SK-N-SH (cell line): ENCODE measurements at regions not wholly inside any gene's neighbourhood (a gene's known extent, or its start where the extent isn't known, plus 50 kb on each side); places are given as distances from the start of the nearest gene placed in this dataset.

Experiments used
- CTCF ChIA-PET: fragments of 300-600, 350-600 bp; formaldehyde crosslinking; extraction: SDS; loops from one replicate; lab custom pipeline; 2021; lab: Yijun Ruan, JAX
- POLR2A ChIA-PET: fragments of 350-600 bp; sonication (Branson Sonifier 250); formaldehyde crosslinking; extraction: SDS; loops from one replicate; lab custom pipeline; 2020; ENCODE audit warnings: antibody characterized with exemption, inconsistent platforms; lab: Yijun Ruan, JAX
- DNase-seq: peaks from one replicate; pipeline ENCODE4 v3.0.0; 2012
- H2AFZ ChIP-seq: fragments of 200-600 bp; sonication (generic); 2 replicates; pipeline ENCODE4 v1.8.1; 2016; ENCODE audit warnings: antibody characterized with exemption, mild to moderate bottlenecking, low read depth
- H3F3A ChIP-seq: fragments of 200-600 bp; sonication (generic); replicated peaks from 2 replicates; pipeline ENCODE3; 2016; ENCODE audit warnings: antibody characterized with exemption, mild to moderate bottlenecking; ENCODE audit not compliant: insufficient read depth
- H3K27ac ChIP-seq, 2 experiments: fragments of 200-500 bp in 1 of 2; fragments of 200-600 bp in 1 of 2; sonication (Bioruptor generic) in 1 of 2; sonication (generic), shearing (Covaris generic) in 1 of 2; 2 replicates each; pipeline versions ENCODE4 v1.5.1 to v1.6.1; 2014 to 2016; ENCODE audit warnings: low read depth in 2 of 2, inconsistent platforms in 1 of 2, low read length in 1 of 2, mild to moderate bottlenecking in 1 of 2, mixed read lengths in 1 of 2
- H3K27me3 ChIP-seq: fragments of 200-600 bp; sonication (generic), shearing (Covaris generic); 2 replicates; pipeline ENCODE4 v1.6.1; 2016; ENCODE audit warnings: mixed run types; ENCODE audit not compliant: insufficient read depth
- H3K36me3 ChIP-seq, 2 experiments: fragments of 200-500 bp in 1 of 2; fragments of 200-600 bp in 1 of 2; sonication (Bioruptor generic) in 1 of 2; sonication (generic) in 1 of 2; replicated peaks in 1 of 2; 2 replicates each; pipeline versions ENCODE3 to v1.5.1; 2014 to 2016; ENCODE audit warnings: low read length in 1 of 2, mild to moderate bottlenecking in 1 of 2; ENCODE audit not compliant: insufficient read depth in 2 of 2, control insufficient read depth in 1 of 2
- H3K4me1 ChIP-seq, 2 experiments: fragments of 200-500 bp in 1 of 2; fragments of 200-600 bp in 1 of 2; sonication (Bioruptor generic) in 1 of 2; sonication (generic), shearing (Covaris generic) in 1 of 2; 2 replicates each; pipeline versions ENCODE4 v1.5.1 to v1.6.1; 2014 to 2016; ENCODE audit warnings: low read depth in 1 of 2, low read length in 1 of 2, mixed run types in 1 of 2; ENCODE audit not compliant: insufficient read depth in 2 of 2, control insufficient read depth in 1 of 2
- H3K4me2 ChIP-seq: fragments of 200-600 bp; sonication (generic), shearing (Covaris generic); 2 replicates; pipeline ENCODE4 v1.6.1; 2017; ENCODE audit warnings: mixed run types
- H3K4me3 ChIP-seq, 2 experiments: fragments of 200-500 bp in 1 of 2; fragments of 200-600 bp in 1 of 2; sonication (Bioruptor generic) in 1 of 2; sonication (generic), shearing (Covaris generic) in 1 of 2; 2 replicates each; pipeline versions ENCODE4 v1.5.1 to v1.8.1; 2014 to 2016; ENCODE audit warnings: low read depth in 2 of 2, inconsistent platforms in 1 of 2, low read length in 1 of 2, mild to moderate bottlenecking in 1 of 2, mixed read lengths in 1 of 2, moderate library complexity in 1 of 2
- H3K79me2 ChIP-seq: fragments of 200-600 bp; sonication (generic); 2 replicates; pipeline ENCODE4 v1.8.1; 2017; ENCODE audit warnings: mild to moderate bottlenecking; ENCODE audit not compliant: insufficient read depth
- H3K9ac ChIP-seq: fragments of 200-600 bp; sonication (generic); 2 replicates; pipeline ENCODE4 v1.6.1; 2017; ENCODE audit warnings: mixed run types
- H3K9me2 ChIP-seq: fragments of 200-600 bp; sonication (generic); 2 replicates; pipeline ENCODE4 v1.6.1; 2017; ENCODE audit warnings: mixed run types
- H3K9me3 ChIP-seq: fragments of 200-600 bp; sonication (generic); 2 replicates; pipeline ENCODE4 v1.6.1; 2017; ENCODE audit warnings: mixed run types, mild to moderate bottlenecking, moderate library complexity
- H4K20me1 ChIP-seq: fragments of 200-600 bp; sonication (generic); 2 replicates; pipeline ENCODE4 v1.6.1; 2017; ENCODE audit warnings: mild to moderate bottlenecking, mixed run types; ENCODE audit not compliant: insufficient read depth
- CHD2 ChIP-seq: fragments of 150-350 bp; IDR thresholded peaks from 2 replicates; pipeline ENCODE4 v1.6.1; 2018; ENCODE audit warnings: low read length; ENCODE audit not compliant: partially characterized antibody
- EP300 ChIP-seq, 2 experiments: IDR thresholded peaks; 2 replicates each; pipeline versions ENCODE4 v1.4.0 to v1.6.1; 2012; ENCODE audit warnings: borderline replicate concordance in 1 of 2, low read depth in 1 of 2, low read length in 1 of 2
- FOXM1 ChIP-seq: IDR thresholded peaks from 2 replicates; pipeline ENCODE4 v1.4.0; 2012; ENCODE audit warnings: low read depth, mild to moderate bottlenecking
- GABPA ChIP-seq: IDR thresholded peaks from 2 replicates; pipeline ENCODE4 v1.4.0; 2012; ENCODE audit warnings: low read depth, mild to moderate bottlenecking
- GATA2 ChIP-seq: sonication (generic); formaldehyde crosslinking; IDR thresholded peaks from 2 replicates; pipeline ENCODE4 v1.5.0; 2020; ENCODE audit warnings: mild to moderate bottlenecking, missing genetic modification reagents
- JUND ChIP-seq: IDR thresholded peaks from 2 replicates; pipeline ENCODE4 v1.4.0; 2012
- MEF2A ChIP-seq: IDR thresholded peaks from 2 replicates; pipeline ENCODE4 v1.4.0; 2012; ENCODE audit warnings: low read depth, borderline replicate concordance
- NFIC ChIP-seq: IDR thresholded peaks from 2 replicates; pipeline ENCODE4 v1.4.0; 2012; ENCODE audit warnings: borderline replicate concordance
- RXRA ChIP-seq: IDR thresholded peaks from 2 replicates; pipeline ENCODE4 v1.4.0; 2012; ENCODE audit warnings: low read depth, mild to moderate bottlenecking, borderline replicate concordance
- SMC3 ChIP-seq: IDR thresholded peaks from 2 replicates; pipeline ENCODE4 v1.6.1; 2012; ENCODE audit warnings: low read depth, low read length, improper control_type of control experiment
- YY1 ChIP-seq: IDR thresholded peaks from 2 replicates; pipeline ENCODE4 v1.4.0; 2012; ENCODE audit warnings: low read depth, mild to moderate bottlenecking
- WGBS: methylation state at CpG from one replicate; pipeline ENCODE4 v1.1.6; 2017; ENCODE audit warnings: low lambda C conversion rate; 5-methylcytosine and 5-hydroxymethylcytosine counted together
- TF ChIP-seq, protein P1 (sequence below): fragments of 200-600 bp; sonication (generic); IDR thresholded peaks from 2 replicates; pipeline ENCODE4 v1.6.1; 2017; ENCODE audit warnings: antibody characterized with exemption, mild to moderate bottlenecking, moderate library complexity
- TF ChIP-seq, protein P2 (sequence below): IDR thresholded peaks from 2 replicates; pipeline ENCODE4 v1.4.0; 2012; ENCODE audit warnings: low read depth, borderline replicate concordance
- TF ChIP-seq, protein P3 (sequence below): fragments of 150-350 bp; IDR thresholded peaks from 2 replicates; pipeline ENCODE4 v1.6.1; 2016; ENCODE audit warnings: mild to moderate bottlenecking, low read depth, low read length
- TF ChIP-seq, protein P4 (sequence below): IDR thresholded peaks from 2 replicates; pipeline ENCODE4; 2012

DNA sequence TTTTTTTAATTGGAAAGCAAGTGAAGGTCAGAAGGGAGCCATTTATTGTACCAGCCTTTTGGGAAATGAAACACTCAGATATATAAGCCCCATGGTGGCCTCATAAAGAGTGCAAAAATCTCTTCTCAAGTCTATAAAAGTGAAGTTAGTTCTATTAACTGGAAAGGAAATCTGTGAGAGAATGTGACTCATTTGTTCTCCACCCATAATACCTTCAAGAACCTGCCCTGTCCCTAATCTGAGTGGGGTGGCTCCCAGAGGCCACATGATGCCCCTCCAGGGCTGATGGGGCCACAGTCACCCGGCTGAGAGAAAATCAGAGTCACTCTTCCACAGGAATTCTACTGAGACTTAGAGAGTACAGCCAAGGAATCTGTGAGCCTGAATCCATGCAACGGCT lies 65.8 kb upstream of the SERP2 start:
- H3K4me1 ChIP-seq: peaks cover 25 to 28% of the 10 kb centered on the region in 2 experiments; a peak in 3 of 4 replicates
- no peak overlapping the region for H3K9ac ChIP-seq
- no peak for TF ChIP-seq SMC3
- no peak for TF ChIP-seq EP300 (IDR thresholded peaks at IDR 0.05; ENCODE audit: borderline replicate concordance in 1 of 2, low read depth in 1 of 2, low read length in 1 of 2)
- TF ChIP-seq YY1: no peak
- no peak for TF ChIP-seq JUND
- TF ChIP-seq, protein P1, sequence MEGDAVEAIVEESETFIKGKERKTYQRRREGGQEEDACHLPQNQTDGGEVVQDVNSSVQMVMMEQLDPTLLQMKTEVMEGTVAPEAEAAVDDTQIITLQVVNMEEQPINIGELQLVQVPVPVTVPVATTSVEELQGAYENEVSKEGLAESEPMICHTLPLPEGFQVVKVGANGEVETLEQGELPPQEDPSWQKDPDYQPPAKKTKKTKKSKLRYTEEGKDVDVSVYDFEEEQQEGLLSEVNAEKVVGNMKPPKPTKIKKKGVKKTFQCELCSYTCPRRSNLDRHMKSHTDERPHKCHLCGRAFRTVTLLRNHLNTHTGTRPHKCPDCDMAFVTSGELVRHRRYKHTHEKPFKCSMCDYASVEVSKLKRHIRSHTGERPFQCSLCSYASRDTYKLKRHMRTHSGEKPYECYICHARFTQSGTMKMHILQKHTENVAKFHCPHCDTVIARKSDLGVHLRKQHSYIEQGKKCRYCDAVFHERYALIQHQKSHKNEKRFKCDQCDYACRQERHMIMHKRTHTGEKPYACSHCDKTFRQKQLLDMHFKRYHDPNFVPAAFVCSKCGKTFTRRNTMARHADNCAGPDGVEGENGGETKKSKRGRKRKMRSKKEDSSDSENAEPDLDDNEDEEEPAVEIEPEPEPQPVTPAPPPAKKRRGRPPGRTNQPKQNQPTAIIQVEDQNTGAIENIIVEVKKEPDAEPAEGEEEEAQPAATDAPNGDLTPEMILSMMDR: no peak
- TF ChIP-seq, protein P2, sequence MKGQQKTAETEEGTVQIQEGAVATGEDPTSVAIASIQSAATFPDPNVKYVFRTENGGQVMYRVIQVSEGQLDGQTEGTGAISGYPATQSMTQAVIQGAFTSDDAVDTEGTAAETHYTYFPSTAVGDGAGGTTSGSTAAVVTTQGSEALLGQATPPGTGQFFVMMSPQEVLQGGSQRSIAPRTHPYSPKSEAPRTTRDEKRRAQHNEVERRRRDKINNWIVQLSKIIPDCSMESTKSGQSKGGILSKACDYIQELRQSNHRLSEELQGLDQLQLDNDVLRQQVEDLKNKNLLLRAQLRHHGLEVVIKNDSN: no peak
- TF ChIP-seq GATA2 (CRISPR knock-in tag): no peak
- WGBS: 91% methylated on average over 2 of the region's 2 CpGs
- no peak overlapping the region for H3K4me3 ChIP-seq
- ChIA-PET CTCF (interaction anchor here (1.7 kb wide), 1 partner anchor 11 kb away, joined by 4 read pairs; no protein-coding TSS in a partner anchor), POLR2A (no interaction called here)
- no peak for DNase-seq
- no peaks in the 10 kb centered on the region for H3K9me2 ChIP-seq
- H3K36me3 ChIP-seq: no peaks in the 10 kb centered on the region
- peaks cover 15% of the 10 kb centered on the region for H3F3A ChIP-seq
- no peak overlapping the region for H3K4me2 ChIP-seq
- H3K79me2 ChIP-seq: no peaks in the 10 kb centered on the region
- no peak overlapping the region for H2AFZ ChIP-seq
- H3K9me3 ChIP-seq: no peaks in the 10 kb centered on the region
- H3K27ac ChIP-seq: no peak overlapping the region
- H4K20me1 ChIP-seq: no peaks in the 10 kb centered on the region
- H3K27me3 ChIP-seq: no peaks in the 10 kb centered on the region

DNA sequence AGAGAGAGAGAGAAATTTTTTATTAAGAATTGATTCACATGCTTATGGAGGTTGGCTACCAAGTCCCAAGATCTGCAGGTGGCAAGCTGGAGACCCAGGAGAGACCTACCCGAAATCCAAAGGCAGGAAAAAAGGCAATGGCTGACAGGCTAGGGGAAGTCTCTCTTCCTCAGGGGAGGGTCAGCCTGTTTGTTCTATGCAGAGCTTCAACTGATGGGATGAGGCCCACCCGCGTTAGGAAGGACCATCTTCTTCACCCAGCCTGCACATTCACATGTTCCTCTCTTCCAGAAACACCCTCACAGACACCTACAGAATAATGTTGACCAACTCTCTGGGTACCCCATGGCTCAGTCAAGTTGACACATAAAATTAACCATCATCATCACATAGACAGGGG lies 65.3 kb upstream of the SERP2 start:
- Histone ChIP-seq H3K79me2 (no peaks in the 10 kb centered on the region), H3K36me3 (no peaks in the 10 kb centered on the region), H3K9ac (no peak overlapping the region), H3K27ac (no peak overlapping the region), H3F3A (peaks cover 20% of the 10 kb centered on the region), H4K20me1 (no peaks in the 10 kb centered on the region), H2AFZ (no peak overlapping the region), H3K9me3 (no peaks in the 10 kb centered on the region), H3K4me1 (peaks cover 26 to 27% of the 10 kb centered on the region in 2 experiments; a peak in 3 of 4 replicates), H3K4me3 (no peak overlapping the region), H3K9me2 (no peaks in the 10 kb centered on the region), H3K4me2 (no peak overlapping the region), H3K27me3 (no peaks in the 10 kb centered on the region)
- WGBS: 93% methylated on average over 3 of the region's 3 CpGs
- ChIA-PET CTCF (no interaction called here), POLR2A (no interaction called here)
- TF ChIP-seq CHD2 (no peak), FOXM1 (no peak), NFIC (no peak), GABPA (no peak), EP300 (IDR thresholded peaks at IDR 0.05; ENCODE audit: borderline replicate concordance in 1 of 2, low read depth in 1 of 2, low read length in 1 of 2) (no peak), JUND (no peak), GATA2 (CRISPR knock-in tag) (no peak), RXRA (no peak), MEF2A (no peak)
- TF ChIP-seq, protein P3, sequence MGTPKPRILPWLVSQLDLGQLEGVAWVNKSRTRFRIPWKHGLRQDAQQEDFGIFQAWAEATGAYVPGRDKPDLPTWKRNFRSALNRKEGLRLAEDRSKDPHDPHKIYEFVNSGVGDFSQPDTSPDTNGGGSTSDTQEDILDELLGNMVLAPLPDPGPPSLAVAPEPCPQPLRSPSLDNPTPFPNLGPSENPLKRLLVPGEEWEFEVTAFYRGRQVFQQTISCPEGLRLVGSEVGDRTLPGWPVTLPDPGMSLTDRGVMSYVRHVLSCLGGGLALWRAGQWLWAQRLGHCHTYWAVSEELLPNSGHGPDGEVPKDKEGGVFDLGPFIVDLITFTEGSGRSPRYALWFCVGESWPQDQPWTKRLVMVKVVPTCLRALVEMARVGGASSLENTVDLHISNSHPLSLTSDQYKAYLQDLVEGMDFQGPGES: no peak
- TF ChIP-seq, protein P1: no peak
- TF ChIP-seq, protein P4, sequence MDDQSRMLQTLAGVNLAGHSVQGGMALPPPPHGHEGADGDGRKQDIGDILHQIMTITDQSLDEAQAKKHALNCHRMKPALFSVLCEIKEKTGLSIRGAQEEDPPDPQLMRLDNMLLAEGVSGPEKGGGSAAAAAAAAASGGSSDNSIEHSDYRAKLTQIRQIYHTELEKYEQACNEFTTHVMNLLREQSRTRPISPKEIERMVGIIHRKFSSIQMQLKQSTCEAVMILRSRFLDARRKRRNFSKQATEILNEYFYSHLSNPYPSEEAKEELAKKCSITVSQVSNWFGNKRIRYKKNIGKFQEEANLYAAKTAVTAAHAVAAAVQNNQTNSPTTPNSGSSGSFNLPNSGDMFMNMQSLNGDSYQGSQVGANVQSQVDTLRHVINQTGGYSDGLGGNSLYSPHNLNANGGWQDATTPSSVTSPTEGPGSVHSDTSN: no peak
- no peak for DNase-seq
